Coronary artery (tissue), 2 donors: ENCODE measurements at regions not wholly inside any gene's neighbourhood (a gene's known extent, or its start where the extent isn't known, plus 50 kb on each side); places are given as distances from the start of the nearest gene placed in this dataset.

Experiments
- DNase-seq: peaks from one replicate; pipeline ENCODE4 v3.0.0-alpha.2; 2017; ENCODE audit warnings: low spot score
- H3K27ac ChIP-seq, 2 donors: fragments of 200-600 bp; sonication (generic); one replicate each; pipeline ENCODE4 v1.5.1; 2016 to 2019
- H3K4me3 ChIP-seq: fragments of 200-600 bp; sonication (generic); 2 replicates; pipeline ENCODE4 v1.5.1; 2016; ENCODE audit warnings: mild to moderate bottlenecking, moderate library complexity
- TF ChIP-seq, protein P1 (sequence below): fragments of 200-600 bp; sonication (generic); IDR thresholded peaks from one replicate; pipeline ENCODE4 v1.5.1; 2019; ENCODE audit warnings: antibody characterized with exemption

DNA sequence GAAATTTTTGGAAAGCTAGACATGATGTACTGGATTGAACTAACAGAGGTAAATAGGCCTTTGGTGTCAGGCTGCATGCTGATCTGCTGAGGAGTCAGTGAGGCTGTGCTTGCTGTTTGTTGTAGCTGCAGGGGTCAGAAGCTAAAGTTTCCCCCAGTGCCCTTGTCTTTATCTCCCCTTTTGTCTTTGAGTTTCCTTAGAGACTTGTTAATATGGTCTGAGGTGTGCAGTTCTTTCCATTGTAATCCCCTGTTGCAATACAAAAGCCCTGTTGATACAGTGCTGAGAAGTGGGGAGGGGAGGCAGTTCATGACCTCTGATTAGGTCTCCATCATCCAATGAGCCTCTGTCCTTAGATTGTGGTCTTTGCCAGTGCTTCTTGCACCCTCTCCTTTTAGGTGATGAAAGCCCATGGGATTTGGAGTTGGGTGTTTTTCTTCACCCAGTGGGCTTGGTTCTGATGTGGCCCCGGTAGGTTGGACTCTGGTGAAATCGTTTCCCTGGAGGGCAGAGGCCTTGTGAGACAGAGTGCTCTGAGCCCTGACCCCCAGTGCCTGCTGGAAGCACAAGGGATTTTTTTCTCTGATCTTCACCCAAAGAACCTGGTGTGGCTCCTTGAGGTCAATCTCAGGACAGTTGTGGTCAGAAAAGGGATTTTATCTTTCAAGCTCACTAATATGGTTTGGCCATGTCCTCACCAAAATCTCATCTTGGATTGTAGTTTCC lies 163.1 kb downstream of the TMEM18 start:
- no peak for DNase-seq
- TF ChIP-seq, protein P1, sequence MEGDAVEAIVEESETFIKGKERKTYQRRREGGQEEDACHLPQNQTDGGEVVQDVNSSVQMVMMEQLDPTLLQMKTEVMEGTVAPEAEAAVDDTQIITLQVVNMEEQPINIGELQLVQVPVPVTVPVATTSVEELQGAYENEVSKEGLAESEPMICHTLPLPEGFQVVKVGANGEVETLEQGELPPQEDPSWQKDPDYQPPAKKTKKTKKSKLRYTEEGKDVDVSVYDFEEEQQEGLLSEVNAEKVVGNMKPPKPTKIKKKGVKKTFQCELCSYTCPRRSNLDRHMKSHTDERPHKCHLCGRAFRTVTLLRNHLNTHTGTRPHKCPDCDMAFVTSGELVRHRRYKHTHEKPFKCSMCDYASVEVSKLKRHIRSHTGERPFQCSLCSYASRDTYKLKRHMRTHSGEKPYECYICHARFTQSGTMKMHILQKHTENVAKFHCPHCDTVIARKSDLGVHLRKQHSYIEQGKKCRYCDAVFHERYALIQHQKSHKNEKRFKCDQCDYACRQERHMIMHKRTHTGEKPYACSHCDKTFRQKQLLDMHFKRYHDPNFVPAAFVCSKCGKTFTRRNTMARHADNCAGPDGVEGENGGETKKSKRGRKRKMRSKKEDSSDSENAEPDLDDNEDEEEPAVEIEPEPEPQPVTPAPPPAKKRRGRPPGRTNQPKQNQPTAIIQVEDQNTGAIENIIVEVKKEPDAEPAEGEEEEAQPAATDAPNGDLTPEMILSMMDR, result no peak
- H3K4me3 ChIP-seq, result no peak overlapping the region
- no peak overlapping the region for H3K27ac ChIP-seq

DNA sequence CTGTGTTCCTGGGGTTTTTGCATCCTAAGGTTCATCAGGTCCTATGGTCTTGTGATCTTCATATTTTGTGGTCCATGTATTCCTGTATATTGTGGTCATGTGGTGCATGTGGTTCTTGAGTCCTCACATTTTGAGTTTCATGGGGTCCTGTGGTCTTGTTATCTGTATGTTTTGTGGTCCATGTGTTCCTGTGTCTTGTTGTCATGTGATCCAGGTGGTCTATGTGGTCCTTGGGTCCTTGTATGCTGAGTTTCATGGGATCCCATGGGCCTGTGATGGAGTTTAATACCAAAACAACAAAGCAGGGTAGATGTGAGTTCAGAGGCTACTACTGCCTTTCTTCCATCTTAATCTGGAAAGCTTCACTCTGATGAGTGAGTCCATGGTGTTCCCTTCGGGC lies 166.4 kb downstream of the TMEM18 start:
- H3K27ac ChIP-seq, result no peak overlapping the region
- no peak overlapping the region for H3K4me3 ChIP-seq
- peak; percentile 11 for DNase-seq
- TF ChIP-seq, protein P1, result no peak

DNA sequence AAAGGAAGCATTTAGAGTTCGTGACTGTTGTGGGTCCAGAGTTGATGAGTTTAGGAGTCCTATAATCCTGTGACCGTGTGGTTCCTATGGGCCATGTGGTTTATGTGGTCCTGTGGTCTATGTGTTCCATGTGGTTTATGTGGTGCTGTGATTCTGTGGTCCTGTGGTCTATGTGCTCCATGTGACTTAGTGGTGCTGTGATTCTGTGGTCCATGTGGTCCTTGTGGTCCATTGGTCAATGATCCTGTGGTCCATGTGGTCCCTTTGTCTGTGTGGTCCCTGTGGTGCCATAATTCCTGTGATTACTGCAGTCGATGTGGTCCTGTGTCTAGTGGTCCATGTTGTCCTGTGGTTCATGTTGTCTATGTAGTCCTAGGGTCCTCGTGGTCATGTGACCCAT lies 167.3 kb downstream of the TMEM18 start:
- TF ChIP-seq, protein P1, result no peak
- DNase-seq, result peak; percentile 11

DNA sequence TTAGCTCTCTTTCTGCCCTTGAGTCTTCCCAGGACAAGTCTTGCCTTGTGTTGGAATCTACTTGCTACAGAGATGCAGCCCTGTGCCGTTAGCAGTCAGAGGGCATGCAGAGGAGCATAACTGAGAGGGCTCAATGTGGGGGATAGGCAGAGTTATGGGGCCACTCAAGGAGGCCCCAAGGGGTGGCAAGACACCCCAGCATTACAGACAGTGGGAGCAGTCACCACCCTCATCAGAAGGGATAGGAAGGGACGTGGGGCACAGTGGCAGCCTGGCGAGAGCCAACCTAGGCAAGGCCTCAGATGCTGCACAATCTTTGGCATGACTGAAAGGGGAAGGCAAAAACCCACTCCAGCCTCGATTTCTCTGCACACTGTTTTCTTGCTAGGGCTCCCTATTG lies 169.1 kb downstream of the TMEM18 start:
- TF ChIP-seq, protein P1, result no peak
- DNase-seq, result peak; percentile 29
- H3K27ac ChIP-seq, result no peak overlapping the region

More for the DNA sequence above, 167.3 kb downstream of the TMEM18 start:
- H3K27ac ChIP-seq, result no peak overlapping the region
- H3K4me3 ChIP-seq, result no peak overlapping the region

DNA sequence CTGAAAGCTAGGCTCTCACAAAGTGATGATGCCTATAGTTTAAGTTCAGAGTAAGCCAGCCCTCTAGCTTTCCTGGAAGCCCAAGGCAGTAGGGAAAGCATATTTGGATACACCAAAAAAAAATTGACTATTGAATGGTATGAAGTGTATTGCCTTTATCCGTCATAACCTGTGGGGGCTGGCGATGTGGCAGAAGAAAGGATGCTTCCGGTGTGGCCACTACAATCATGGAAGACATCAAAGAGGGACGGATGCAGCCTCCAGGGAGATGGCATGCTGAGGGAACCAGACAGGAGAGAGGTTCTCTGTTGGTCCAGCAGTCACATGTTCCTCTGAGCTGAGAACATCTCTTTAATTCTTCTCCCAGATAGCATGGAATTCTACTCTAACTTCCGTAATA lies 170.3 kb downstream of the TMEM18 start:
- no peak overlapping the region for H3K4me3 ChIP-seq
- DNase-seq, result peak; percentile 52
- H3K27ac ChIP-seq, result no peak overlapping the region
- TF ChIP-seq, protein P1, result no peak

More for the DNA sequence above, 169.1 kb downstream of the TMEM18 start:
- H3K4me3 ChIP-seq, result no peak overlapping the region

- TF ChIP-seq, protein P1, result no peak
- Histone ChIP-seq H3K4me3 (no peak overlapping the region), H3K27ac (no peak overlapping the region)
- no peak for DNase-seq
Measured at GRCh38 chr2:506451-506850, 170.8 kb downstream of the TMEM18 start.

DNA sequence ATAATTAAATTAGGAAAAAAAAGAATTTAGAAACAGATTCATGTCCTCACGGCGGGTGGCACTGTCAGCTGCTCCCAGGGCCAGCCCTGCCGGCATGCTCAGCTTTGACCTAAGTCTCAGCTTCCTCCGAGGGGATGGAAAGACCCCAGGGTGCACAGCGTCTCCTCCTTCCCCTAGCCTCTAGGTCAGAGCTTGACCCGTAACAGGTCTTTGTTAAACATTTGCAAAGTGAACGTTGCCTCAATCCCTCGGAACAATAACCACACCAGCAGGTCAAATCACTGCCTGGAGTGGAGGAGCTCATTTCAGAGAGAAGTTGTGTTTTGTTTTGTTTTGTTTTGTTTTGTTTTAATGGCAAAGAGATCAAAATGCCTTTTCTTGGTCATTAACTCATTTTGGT lies 171.3 kb downstream of the TMEM18 start:
- no peak overlapping the region for H3K27ac ChIP-seq
- no peak overlapping the region for H3K4me3 ChIP-seq
- TF ChIP-seq, protein P1, result no peak
- peak; percentile 65 for DNase-seq
